GM19239 (cell line): ENCODE measurements at regions not wholly inside any gene's neighbourhood (a gene's known extent, or its start where the extent isn't known, plus 50 kb on each side); places are given as distances from the start of the nearest gene placed in this dataset.
"Not testable (repeated sequence)": the region's sequence is repeated elsewhere in the genome, so short reads cannot be mapped to it uniquely, and the experiment has no call there.

ENCODE experiments used
- DNase-seq: peaks from one replicate; pipeline ENCODE4 v3.0.0; 2011; ENCODE audit warnings: low spot score; ENCODE audit not compliant: insufficient read length
- FAIRE-seq: peaks from 2 replicates; lab custom pipeline; 2011; peaks lifted over from hg19 to GRCh38; lab: Jason Lieb, UNC

DNA sequence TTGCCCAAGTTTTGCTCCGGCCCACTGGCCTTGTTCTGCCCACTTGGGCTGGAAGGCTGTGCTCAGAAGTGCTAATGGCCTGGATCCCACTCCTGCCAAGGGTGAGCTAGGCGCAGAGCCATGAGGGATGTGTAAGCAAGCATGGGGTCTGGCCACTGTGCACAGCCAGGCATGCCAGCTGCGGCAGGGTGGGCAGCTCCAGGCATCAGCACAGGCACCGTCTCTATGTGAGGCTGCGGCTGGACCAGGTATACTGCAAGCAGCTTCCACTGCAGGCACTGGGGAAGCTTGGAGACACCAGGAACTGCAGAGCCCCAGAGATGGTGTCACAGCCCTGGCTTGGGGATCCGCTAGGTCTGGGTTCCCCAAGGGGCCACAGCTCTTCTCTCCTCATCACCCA lies 264.9 kb downstream of the LRIG3 start:
- DNase-seq (no peak), FAIRE-seq (no peak)

DNA sequence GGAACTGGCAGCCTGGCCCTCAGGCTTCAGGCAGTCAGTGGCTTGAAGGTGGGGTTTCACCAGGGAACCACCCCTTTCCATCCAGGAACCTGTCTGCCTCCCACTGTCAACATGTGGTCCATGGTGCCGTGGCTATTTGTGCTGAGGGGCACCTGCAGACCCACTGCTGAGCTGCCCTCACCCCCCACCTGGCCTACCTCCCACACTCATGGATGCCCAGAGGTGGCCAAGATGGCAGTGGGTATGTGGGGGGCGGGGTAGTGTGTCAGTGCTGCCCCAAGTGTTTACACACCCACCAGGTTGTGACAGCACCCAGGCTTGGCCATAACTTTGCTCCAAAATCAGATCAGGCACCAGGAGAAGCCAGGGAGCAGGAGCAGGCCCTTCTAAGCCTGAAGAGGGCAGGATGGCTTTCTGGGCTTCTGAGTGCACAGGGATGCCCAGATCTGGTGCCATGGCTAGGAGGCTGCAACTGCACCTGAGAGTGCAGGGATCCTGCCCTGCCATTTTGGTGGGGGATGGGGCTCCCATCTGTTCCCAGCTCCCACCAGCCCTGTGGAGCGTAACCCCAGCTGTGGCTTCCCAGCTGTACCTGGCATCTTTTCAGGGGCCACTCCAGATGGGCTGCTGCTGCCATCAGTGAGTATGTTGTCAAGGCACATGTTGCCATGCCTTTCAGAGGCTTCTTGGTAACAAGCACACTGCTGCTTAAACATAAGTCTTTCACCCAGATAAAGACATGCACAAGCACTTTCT lies 263.9 kb downstream of the LRIG3 start:
- no peak for FAIRE-seq
- DNase-seq = no peak

DNA sequence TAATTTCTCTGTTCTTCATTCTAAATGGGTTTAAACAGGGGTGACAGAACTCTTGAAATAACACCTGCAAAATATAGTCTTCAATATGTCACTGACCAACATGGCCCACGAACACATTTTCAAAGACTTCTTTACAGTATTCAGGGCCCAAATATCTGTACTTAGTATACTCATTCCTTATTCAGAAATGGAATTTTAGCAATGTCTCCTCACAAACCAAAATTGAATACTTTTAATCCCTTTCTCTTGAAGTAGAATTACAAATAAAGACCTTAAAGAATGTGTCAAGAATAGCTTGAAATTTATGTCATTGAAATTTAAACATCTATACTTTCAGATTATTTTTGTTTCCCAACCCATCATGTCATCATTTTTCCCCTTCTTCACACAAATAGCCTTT lies 263.1 kb downstream of the LRIG3 start:
- no peak for FAIRE-seq
- no peak for DNase-seq

DNA sequence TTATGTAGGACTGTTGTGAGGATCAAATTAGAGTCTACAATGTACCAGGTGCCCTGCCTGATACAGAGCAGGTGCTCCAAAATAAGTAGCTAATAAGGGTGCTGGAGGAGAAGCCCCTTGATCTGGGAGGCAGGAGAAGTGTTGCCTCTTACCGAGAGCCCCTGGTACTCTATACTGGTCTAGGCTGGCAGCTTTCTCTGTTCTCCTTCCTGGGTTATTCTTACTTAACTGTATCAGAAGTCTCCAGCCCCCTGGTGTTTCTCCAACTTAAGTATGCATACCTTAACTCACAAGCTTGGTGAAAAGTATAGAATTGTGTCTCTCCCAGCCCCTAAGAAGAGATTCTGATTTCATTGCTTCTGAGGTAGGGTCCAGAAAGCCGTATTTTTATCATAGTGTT lies 254.9 kb downstream of the LRIG3 start:
- DNase-seq (no peak), FAIRE-seq (no peak)

DNA sequence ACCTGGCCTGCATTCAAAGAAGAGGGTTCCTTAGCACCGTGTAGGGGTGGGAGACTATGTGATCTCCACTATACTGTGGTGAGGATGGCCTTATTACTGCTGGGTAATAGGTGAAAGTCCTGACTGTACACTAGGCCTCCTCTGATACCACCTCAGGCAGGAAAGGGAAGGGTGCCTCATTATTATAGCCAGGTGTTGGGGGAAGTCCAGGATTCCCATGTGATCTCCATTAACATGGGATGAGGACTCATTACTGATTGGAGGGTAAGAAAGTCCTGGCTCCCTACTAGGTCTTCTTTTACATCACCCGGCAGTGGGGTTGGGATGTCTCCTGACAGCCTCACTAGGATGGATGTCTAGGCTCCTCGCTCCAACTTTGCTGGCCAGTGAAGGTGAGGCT lies 252.1 kb downstream of the LRIG3 start:
- FAIRE-seq = no peak
- DNase-seq = no peak

DNA sequence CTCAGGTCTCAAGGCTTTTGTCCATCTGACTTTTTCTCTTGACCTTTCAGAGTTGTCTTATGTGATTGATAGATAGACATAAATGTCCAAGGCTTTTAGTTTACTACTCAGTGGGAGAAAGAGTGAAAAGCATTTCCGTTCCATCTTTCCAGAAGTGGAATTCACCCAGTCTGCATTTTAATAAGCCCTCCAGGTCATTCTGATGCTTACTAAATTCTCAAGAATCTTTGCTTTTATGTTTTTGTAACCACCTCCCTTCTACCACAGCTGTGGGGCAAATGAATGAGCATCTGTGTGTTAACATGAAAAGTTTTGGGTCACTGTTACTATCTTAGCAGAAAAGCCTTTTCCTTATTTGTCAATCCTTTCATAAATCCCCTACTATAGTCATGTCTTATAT lies 251.4 kb downstream of the LRIG3 start:
- DNase-seq (no peak), FAIRE-seq (no peak)

DNA sequence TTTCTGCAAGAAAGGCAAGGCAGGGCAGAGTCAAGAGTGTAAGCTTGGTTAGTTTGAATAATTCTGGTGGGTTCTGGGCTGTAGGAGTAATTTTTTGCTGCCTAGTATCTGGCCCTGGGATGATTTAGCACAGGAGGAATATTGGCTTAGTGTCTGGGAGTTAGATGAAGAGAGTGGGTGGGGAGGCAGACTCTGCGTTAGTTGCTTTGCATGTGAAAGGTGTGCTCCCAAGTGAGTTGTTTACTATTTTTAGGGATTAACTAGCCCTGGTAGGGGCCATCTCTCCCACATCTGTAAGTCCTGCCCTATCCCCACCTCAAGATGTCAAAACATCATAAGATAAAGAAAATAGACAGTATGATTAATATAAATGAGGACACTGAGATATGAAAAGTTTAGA lies 249.7 kb downstream of the LRIG3 start:
- no peak for DNase-seq
- no peak for FAIRE-seq

DNA sequence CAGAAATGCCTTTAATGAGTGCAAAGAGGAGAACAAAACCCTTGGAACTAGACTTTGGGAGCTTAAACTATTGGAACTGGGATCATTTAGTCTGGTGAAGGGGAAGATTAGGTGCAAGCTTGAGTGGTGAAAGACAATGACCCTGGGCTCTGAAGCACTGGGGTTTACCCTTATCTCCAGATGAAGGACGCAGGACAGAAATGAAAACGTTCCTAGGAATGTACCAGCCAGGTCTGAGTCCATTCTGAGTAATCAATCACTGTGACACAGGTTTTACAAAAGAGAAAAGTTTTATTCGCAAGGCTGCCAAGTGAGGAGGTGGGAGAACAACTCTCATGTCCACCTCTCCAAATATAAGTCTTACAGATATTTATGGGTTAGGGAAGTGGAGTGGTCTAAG lies 249.1 kb downstream of the LRIG3 start:
- DNase-seq = no peak
- no peak for FAIRE-seq

DNA sequence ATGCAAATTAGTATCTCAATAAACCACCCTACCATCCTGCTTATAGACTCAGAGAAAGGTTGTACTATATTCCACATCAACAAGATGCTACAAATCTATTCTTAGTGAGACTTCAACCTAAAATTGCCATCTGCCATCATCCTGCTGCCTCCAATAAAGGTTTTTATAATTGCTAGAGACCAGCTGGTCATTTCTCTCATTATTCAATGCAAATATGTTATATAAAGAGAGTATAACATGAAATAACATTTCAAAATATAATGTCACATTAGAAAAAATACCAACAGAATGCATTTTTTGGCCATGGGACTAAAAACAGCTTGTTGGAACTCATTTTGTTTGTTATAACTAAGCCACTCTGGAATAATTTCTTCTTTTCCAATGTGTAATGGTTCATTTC lies 247.3 kb downstream of the LRIG3 start:
- no peak for FAIRE-seq
- no peak for DNase-seq

DNA sequence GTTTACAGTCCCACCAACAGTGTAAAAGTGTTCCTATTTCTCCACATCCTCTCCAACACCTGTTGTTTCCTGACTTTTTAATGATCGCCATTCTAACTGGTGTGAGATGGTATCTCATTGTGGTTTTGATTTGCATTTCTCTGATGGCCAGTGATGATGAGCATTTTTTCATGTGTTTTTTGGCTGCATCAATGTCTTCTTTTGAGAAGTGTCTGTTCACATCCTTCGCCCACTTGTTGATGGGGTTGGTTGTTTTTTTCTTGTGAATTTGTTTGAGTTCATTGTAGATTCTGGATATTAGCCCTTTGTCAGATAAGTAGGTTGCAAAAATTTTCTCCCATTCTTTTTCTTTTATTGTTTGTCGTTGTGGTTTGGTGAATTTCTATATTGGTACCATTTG lies 242.5 kb downstream of the LRIG3 start:
- not testable (repeated sequence) for FAIRE-seq, DNase-seq

DNA sequence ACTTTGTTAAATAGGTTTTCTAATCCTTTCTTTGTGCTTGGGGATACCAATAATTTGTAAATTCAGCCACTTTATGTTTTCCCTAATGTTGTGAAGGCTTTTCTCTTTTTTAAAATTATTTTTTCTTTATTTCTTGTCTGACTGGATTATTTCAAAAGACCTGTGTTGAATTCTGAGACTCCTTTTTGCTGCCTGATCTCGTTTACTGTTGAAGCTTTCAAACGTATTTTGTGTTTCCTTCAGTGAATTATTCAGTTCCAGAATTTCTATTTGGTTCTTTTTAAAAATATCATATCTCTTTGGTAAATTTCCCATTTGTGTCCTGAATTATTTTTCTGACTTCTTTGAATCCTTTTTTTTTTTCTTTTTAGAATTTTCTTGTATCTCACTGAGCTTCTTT lies 241.6 kb downstream of the LRIG3 start:
- DNase-seq = no peak
- FAIRE-seq = no peak

DNA sequence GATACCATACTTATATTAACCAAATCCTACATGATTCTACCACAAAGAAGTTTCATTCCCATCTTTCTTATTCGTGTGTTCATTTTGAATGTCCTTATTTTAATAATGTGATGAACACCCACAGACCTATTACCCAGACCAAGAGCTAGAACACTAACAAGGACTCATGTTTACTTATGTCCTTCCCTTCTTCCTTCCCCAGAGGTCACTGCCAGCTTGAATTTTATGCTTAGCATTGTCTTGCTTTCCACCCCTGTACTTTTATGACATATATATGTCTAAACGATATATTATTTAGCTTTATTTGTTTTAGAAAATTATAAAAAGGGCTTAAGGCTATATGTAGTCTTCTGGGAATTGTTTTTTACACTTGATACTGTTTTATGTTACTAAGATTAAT lies 238.6 kb downstream of the LRIG3 start:
- DNase-seq (no peak), FAIRE-seq (no peak)

DNA sequence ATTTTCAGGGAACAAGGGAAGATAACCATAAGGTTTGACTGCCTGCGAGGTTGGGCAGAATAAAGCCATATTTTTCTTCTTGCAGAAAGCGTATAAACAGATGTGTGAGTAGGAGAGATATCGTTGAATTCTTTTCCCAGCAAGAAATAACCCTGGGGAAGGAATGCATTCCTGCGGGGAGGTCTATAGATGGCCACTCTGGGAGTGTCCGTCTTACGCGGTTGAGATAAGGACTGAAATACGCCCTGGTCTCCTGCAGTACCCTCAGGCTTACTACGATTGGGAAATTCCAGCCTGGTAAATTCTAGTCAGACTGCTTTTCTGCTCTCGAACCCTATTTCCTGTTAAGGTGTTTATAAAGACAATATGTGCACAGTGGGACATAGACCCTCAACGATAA lies 225.0 kb downstream of the LRIG3 start:
- no peak for FAIRE-seq
- no peak for DNase-seq

DNA sequence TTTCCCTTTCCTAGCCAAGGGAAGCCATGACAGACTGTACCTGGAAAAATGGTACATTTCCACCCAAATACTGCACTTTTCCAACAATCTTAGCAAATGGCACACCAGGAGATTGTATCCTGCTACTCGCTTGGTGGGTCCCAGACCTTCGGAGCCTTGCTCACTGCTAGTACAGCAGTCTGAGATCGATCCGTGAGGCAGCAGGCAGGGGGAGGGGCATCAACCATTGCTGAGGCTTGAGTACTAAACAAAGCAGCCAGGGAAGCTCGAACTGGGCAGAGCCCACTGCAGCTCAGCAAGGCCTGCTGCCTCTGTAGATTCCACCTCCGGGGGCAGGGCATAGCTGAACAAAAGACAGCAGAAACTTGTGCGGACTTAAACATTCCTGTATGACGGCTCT lies 218.8 kb downstream of the LRIG3 start:
- DNase-seq = no peak
- no peak for FAIRE-seq

DNA sequence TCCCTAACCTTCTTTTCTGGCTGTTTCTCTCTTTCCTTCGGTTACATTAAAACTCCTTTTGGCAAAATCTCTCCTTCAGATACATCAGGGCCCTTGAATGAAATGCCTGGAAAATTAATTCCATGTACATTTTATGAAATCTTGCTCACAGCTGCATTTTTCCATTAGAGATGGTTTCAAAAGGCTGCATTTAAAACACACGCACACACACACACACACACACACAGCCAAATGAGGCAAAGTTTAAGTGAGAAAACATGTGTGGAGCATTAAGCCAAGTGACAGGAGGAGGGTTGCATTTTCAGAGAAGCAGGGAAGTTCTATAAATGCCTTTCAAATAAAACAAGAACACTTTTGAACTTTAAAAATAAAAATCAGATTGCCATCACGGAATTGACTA lies 216.4 kb downstream of the LRIG3 start:
- FAIRE-seq (no peak), DNase-seq (no peak)

DNA sequence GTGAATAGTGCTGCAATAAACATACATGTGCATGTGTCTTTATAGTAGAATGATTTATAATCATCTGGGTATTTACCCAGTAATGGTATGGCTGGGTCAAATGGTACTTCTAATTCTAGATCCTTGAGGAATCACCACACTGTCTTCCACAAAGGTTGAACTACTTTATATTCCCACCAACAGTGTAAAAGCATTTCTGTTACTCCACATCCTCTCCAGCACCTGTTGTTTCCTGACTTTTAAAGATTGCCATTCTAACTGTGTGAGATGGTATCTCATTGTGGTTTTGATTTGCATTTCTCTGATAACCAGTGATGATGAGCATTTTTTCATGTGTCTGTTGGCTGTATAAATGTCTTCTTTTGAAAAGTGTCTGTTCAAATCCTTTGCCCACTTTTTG lies 215.5 kb downstream of the LRIG3 start:
- FAIRE-seq, DNase-seq: not testable (repeated sequence)

DNA sequence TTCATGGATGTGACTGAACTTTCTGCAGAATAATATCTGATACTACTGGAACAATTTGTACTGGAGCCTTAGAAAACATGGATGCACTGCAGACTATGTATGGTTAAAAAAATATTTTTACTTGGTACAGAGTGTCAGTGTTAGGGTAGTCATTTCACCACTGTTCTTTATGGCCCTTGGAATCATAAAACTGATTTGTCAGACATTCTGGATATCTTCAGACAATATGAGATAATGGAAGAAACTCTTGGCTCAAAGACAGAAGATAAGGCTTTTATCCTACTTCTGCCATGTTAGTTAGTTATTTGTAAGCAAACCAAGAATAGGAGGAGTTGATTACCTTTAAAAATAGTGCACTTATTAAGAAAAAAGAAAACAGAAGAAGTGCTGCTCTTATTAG lies 209.4 kb downstream of the LRIG3 start:
- FAIRE-seq = no peak
- no peak for DNase-seq

DNA sequence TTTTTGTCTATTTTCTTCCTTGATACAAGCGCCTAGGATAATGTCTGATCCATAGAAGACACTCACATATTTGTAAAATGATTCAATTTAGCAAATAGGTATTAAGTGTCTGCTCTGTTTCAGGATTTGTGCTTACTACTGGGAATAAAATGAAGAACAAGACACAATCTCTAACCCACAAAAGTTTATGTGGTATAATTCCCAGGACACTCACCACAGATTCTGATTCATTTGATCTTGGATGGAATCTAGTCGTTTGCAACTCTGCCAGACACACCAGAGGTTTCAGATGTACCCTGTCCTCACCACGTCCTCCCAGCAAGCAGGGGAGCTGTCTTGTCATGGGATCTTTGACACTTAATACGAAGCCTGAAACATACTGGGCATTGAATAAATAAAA lies 208.3 kb downstream of the LRIG3 start:
- DNase-seq (no peak), FAIRE-seq (no peak)

DNA sequence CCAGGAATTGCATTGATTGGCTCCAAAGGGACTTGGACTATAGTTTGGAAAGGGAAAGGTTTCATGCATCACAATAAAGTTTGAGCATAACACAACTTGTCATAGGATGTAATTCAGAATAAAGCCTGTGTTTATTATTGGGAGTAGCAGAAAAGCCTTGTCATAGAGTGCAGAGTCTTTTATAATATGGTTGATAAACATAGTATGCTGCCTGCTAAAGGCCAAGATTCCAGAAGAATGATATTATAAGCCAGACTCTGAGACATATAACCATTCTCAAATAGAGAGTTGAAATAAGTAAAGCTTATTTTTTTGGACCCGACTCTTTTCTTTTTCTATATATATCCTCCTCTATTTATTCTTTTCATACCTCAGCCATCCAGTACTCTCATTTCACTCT lies 207.3 kb downstream of the LRIG3 start:
- FAIRE-seq (no peak), DNase-seq (no peak)

DNA sequence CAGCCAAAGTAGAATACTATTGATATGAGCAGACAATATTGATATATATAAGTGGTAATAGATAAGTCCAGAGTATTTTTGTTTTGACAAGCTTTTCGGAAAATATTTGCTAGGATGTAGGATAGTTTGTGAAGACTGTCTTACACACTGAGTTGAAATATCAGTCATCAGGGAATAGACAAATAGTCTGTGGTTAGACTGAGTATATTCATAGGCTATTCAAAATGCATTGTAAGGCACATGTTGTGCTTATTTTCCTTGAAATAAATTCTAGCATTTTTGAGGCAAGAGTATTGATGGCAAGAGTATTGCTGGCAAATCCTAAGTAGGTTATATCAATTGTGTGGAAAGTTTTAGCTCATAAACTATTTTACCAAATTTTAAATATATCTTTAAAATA lies 201.1 kb downstream of the LRIG3 start:
- FAIRE-seq (no peak), DNase-seq (no peak)

DNA sequence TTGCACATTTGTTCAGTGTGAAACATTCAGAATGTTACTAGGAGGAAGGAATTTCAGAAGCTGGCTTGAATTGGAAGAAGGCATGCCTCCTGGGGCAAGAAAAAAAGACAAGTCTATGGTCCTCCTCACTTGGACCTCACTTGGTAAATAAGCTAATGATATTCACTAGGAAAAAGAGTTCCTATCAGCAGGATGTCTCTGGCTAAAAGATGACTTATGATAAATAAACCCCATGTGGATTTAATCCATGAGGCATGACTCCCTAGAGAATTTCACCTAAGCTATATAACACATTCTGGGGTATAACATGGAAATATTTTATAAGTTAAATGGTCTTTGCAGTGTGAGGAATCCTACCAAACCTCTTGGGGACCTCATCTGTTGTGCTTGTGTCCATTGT lies 199.9 kb downstream of the LRIG3 start:
- FAIRE-seq = no peak
- no peak for DNase-seq

DNA sequence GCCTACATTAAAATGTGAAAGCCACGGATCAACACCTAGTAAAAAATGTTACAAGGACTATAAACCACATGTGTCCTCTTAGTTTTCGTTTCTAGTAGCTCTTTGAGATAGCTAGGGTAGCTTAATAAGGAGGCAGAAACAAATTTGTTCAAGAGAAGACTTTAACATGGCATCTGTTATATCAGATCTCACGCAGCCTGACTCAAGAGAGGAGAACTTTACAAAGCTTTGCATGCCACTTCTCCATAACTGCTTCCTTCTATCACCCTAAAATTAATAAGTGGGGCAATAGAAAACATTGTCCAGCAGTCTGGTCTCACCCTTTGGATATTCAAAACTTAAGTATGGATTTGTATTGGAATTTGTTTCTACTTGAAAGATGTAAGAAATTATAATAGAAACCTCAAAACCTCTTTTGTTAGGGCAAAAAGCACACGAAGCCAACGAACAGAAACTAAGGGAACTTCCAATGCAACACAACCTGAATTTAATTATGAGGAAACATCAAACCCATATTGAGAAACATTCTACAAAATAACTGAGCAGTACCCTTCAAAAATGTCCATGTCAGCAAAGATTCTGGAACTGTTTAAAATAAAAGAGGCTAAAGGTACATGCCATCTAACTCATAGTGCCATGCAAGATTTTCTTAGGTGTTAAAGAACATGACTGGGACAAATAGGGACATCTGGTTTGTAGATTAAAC lies 194.8 kb downstream of the LRIG3 start:
- DNase-seq (no peak), FAIRE-seq (no peak)
